SU-DHL-6 (cell line): ENCODE measurements at regions not wholly inside any gene's neighbourhood (a gene's known extent, or its start where the extent isn't known, plus 50 kb on each side); places are given as distances from the start of the nearest gene placed in this dataset.

Source experiments
- H2AFZ ChIP-seq: fragments of 200-600 bp; sonication (generic); 2 replicates; pipeline ENCODE4 v1.6.1; 2014; ENCODE audit warnings: low read depth, mild to moderate bottlenecking, moderate library complexity, mixed read lengths, antibody characterized with exemption, low read length; ENCODE audit not compliant: severe bottlenecking
- H3F3A ChIP-seq: fragments of 200-600 bp; shearing (Covaris generic); 2 replicates; pipeline ENCODE4 v1.6.0; 2016; ENCODE audit warnings: antibody characterized with exemption, mild to moderate bottlenecking; ENCODE audit not compliant: insufficient read depth
- H3K27ac ChIP-seq: fragments of 200-600 bp; sonication (generic); 2 replicates; pipeline ENCODE4 v1.5.1; 2016; ENCODE audit warnings: low read depth, mild to moderate bottlenecking, low read length, moderate library complexity, mixed read lengths
- H3K27me3 ChIP-seq: fragments of 200-600 bp; sonication (generic), shearing (Covaris generic); 2 replicates; pipeline ENCODE4 v1.6.0; 2014; ENCODE audit warnings: mild to moderate bottlenecking, low read length
- H3K36me3 ChIP-seq: fragments of 200-600 bp; sonication (generic); 2 replicates; pipeline ENCODE4 v1.6.1; 2014; ENCODE audit warnings: mild to moderate bottlenecking, low read length, mixed read lengths
- H3K4me2 ChIP-seq: fragments of 300-600, 200-600 bp; shearing (Covaris generic), sonication (generic); 2 replicates; pipeline ENCODE4 v1.6.0; 2014; ENCODE audit warnings: low read length, low read depth, mild to moderate bottlenecking; ENCODE audit not compliant: poor library complexity, severe bottlenecking
- H3K4me3 ChIP-seq: fragments of 200-600 bp; sonication (generic); 2 replicates; pipeline ENCODE4 v1.5.1; 2014; ENCODE audit warnings: antibody characterized with exemption, low read length, mild to moderate bottlenecking, mixed read lengths; ENCODE audit not compliant: insufficient read depth, poor library complexity, severe bottlenecking
- H3K79me2 ChIP-seq: fragments of 200-600 bp; sonication (generic); 2 replicates; pipeline ENCODE4 v1.6.1; 2014; ENCODE audit warnings: mild to moderate bottlenecking, low read length, moderate library complexity; ENCODE audit not compliant: insufficient read depth
- H3K9ac ChIP-seq: fragments of 200-600 bp; sonication (generic); 2 replicates; pipeline ENCODE4 v1.7.0; 2014; ENCODE audit warnings: mild to moderate bottlenecking, low read length
- H3K9me2 ChIP-seq: fragments of 200-600 bp; sonication (generic); replicated peaks from 2 replicates; pipeline ENCODE4 v1.6.1; 2014; ENCODE audit warnings: low read length; ENCODE audit not compliant: insufficient read depth
- H3K9me3 ChIP-seq: fragments of 200-600 bp; sonication (generic); 2 replicates; pipeline ENCODE4 v1.6.1; 2014; ENCODE audit warnings: low read length, mixed read lengths; ENCODE audit not compliant: insufficient read depth
- H4K20me1 ChIP-seq: fragments of 200-600 bp; sonication (generic); 2 replicates; pipeline ENCODE4 v1.6.1; 2014; ENCODE audit warnings: low read depth, mild to moderate bottlenecking, antibody characterized with exemption, low read length, moderate library complexity, mixed read lengths
- CTCF ChIP-seq: fragments of 200-600 bp; sonication (generic); IDR thresholded peaks from one replicate; pipeline ENCODE4 v1.5.1; 2017; ENCODE audit warnings: antibody characterized with exemption, mild to moderate bottlenecking, low read length, moderate library complexity; ENCODE audit not compliant: insufficient read depth, poor library complexity, severe bottlenecking
- EZH2phosphoT487 ChIP-seq: fragments of 200-600 bp; sonication (generic), shearing (Covaris generic); conservative IDR thresholded peaks from 2 replicates; pipeline ENCODE4 v1.6.1; 2018; ENCODE audit warnings: mild to moderate bottlenecking, antibody characterized with exemption, low read length, moderate library complexity, mixed read lengths

GRCh38 chr1:163864207-163864606 lies 542.5 kb downstream of the NUF2 start:
- Histone ChIP-seq H3F3A (no peaks in the 10 kb centered on the region), H2AFZ (no peak overlapping the region), H3K27ac (no peak overlapping the region), H3K4me3 (no peak overlapping the region), H3K9ac (no peak overlapping the region), H3K36me3 (no peaks in the 10 kb centered on the region), H3K27me3 (no peaks in the 10 kb centered on the region), H3K9me3 (no peaks in the 10 kb centered on the region), H3K79me2 (no peaks in the 10 kb centered on the region), H3K4me2 (no peak overlapping the region), H4K20me1 (no peaks in the 10 kb centered on the region), H3K9me2 (no peaks in the 10 kb centered on the region)
- no peak for TF ChIP-seq CTCF
- TF ChIP-seq EZH2phosphoT487: no peak

- Histone ChIP-seq H3K79me2 (no peaks in the 10 kb centered on the region), H3K27ac (no peak overlapping the region), H3K9me2 (no peaks in the 10 kb centered on the region), H4K20me1 (no peaks in the 10 kb centered on the region), H3K4me2 (no peak overlapping the region), H3F3A (no peaks in the 10 kb centered on the region), H3K27me3 (no peaks in the 10 kb centered on the region), H3K9me3 (no peaks in the 10 kb centered on the region), H3K4me3 (no peak overlapping the region), H3K9ac (no peak overlapping the region), H2AFZ (no peak overlapping the region), H3K36me3 (no peaks in the 10 kb centered on the region)
- TF ChIP-seq EZH2phosphoT487: no peak
Observed at GRCh38 chr1:163866564-163866963, 544.8 kb downstream of the NUF2 start.

GRCh38 chr1:163870666-163871065 lies 548.9 kb downstream of the NUF2 start:
- H3K79me2 ChIP-seq: no peaks in the 10 kb centered on the region
- no peak for TF ChIP-seq EZH2phosphoT487
- TF ChIP-seq CTCF: no peak
- no peaks in the 10 kb centered on the region for H3K36me3 ChIP-seq
- no peak overlapping the region for H2AFZ ChIP-seq
- no peak overlapping the region for H3K4me2 ChIP-seq
- no peaks in the 10 kb centered on the region for H3F3A ChIP-seq
- no peak overlapping the region for H3K9ac ChIP-seq
- no peaks in the 10 kb centered on the region for H4K20me1 ChIP-seq
- no peak overlapping the region for H3K27ac ChIP-seq
- H3K9me3 ChIP-seq: no peaks in the 10 kb centered on the region
- H3K27me3 ChIP-seq: no peaks in the 10 kb centered on the region
- no peaks in the 10 kb centered on the region for H3K9me2 ChIP-seq
- no peak overlapping the region for H3K4me3 ChIP-seq

- Histone ChIP-seq H3K36me3 (no peaks in the 10 kb centered on the region), H3K9me3 (no peaks in the 10 kb centered on the region), H4K20me1 (no peaks in the 10 kb centered on the region), H3K27ac (no peak overlapping the region), H3F3A (no peaks in the 10 kb centered on the region), H3K4me3 (no peak overlapping the region), H3K79me2 (no peaks in the 10 kb centered on the region), H3K9me2 (no peaks in the 10 kb centered on the region), H3K4me2 (no peak overlapping the region), H3K27me3 (no peaks in the 10 kb centered on the region), H3K9ac (no peak overlapping the region), H2AFZ (no peak overlapping the region)
- TF ChIP-seq CTCF (no peak), EZH2phosphoT487 (no peak)
Observed at GRCh38 chr1:163872067-163872466, 550.3 kb downstream of the NUF2 start.
